Upper lobe of left lung (tissue), 6 donors: ENCODE measurements at regions not wholly inside any gene's neighbourhood (a gene's known extent, or its start where the extent isn't known, plus 50 kb on each side); places are given as distances from the start of the nearest gene placed in this dataset.
A peak's percentile ranks its signal among the peaks of the same experiment; 100 is the strongest.

Source experiments
- ATAC-seq, 2 donors: fragments of 200-7000 bp; cut with Tn5 transposase; one replicate each; pipeline ENCODE4 v1.9.1; 2022; ENCODE audit warnings: mild to moderate bottlenecking in 2 of 2, moderate library complexity in 2 of 2; ENCODE audit not compliant: low FRiP score in 2 of 2
- DNase-seq, 2 donors: peaks; one replicate each; pipeline ENCODE4 v3.0.0-alpha.2; 2019 to 2020
- H3K27ac ChIP-seq, 4 donors: fragments of 200-600 bp; sonication (generic); one replicate each; pipeline ENCODE4 v1.5.1; 2016 to 2019
- H3K27me3 ChIP-seq, 4 donors: fragments of 200-600 bp; sonication (generic); one replicate each; pipeline ENCODE4 v1.5.1; 2017 to 2019
- H3K36me3 ChIP-seq, 4 donors: fragments of 200-600 bp; sonication (generic); one replicate each; pipeline ENCODE4 v1.5.1; 2016 to 2019
- H3K4me1 ChIP-seq, 4 donors: fragments of 200-600 bp; sonication (generic); one replicate each; pipeline ENCODE4 v1.5.1; 2018 to 2019
- H3K4me3 ChIP-seq, 4 donors: fragments of 200-600 bp; sonication (generic); one replicate each; pipeline ENCODE4 v1.5.1; 2017 to 2019; ENCODE audit warnings: mild to moderate bottlenecking in 2 of 4, moderate library complexity in 1 of 4
- H3K9me3 ChIP-seq, 4 donors: fragments of 200-600 bp; sonication (generic); one replicate each; pipeline ENCODE4 v1.5.1; 2018 to 2019
- EP300 ChIP-seq, 4 donors: sonication (generic); formaldehyde crosslinking; IDR thresholded peaks; one replicate each; pipeline ENCODE4 v1.5.1; 2017; ENCODE audit warnings: antibody characterized with exemption in 4 of 4, control low read depth in 2 of 4
- POLR2A ChIP-seq, 4 donors: fragments of 450-650 bp; IDR thresholded peaks; one replicate each; pipeline ENCODE4 v1.5.1; 2016 to 2017; ENCODE audit warnings: antibody characterized with exemption in 4 of 4, mild to moderate bottlenecking in 2 of 4
- POLR2AphosphoS5 ChIP-seq, 2 donors: sonication (generic); formaldehyde crosslinking; IDR thresholded peaks; one replicate each; pipeline ENCODE4 v1.5.1; 2017; ENCODE audit warnings: antibody characterized with exemption in 2 of 2
- WGBS, 2 donors: methylation state at CpG; one replicate each; pipeline ENCODE4 v1.1.5; 2017 to 2018; 5-methylcytosine and 5-hydroxymethylcytosine counted together
- TF ChIP-seq, protein P1 (sequence below), 6 experiments: fragments of 450-650 bp in 4 of 6; fragments of 200-600 bp in 2 of 6; sonication (generic) in 2 of 6; IDR thresholded peaks; one replicate each; pipeline ENCODE4 v1.5.1; 2016 to 2019; ENCODE audit warnings: antibody characterized with exemption in 6 of 6
- donor health status: DM: no; HTN: no; CAD: no; lungs with moderate emphysema.
- donor health status: DM: no; HTN: yes; CAD: no; lungs with severe emphysema.

DNA sequence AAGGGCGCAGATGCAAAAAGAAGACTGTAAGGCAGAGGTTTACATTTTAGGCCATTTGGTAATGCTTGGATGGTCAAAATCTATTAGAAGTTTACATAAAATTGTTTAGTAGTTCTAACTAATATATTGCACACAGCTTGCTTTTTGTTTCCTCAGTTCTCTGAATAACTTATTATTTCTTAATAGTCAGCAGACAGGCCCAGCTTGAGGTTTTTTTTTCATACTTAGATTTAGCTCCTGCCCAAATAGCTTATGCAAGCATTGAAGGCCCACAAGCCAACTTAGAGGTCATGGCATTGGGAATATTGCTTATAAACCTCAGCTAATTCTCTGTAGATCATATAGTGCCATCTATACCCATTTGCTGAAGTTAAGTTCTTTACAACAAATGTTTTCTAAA, 172.5 kb downstream of the RAP2B start:
- Histone ChIP-seq H3K4me1 (no peaks in the 10 kb centered on the region), H3K9me3 (no peaks in the 10 kb centered on the region), H3K4me3 (no peak overlapping the region), H3K36me3 (no peaks in the 10 kb centered on the region), H3K27me3 (no peaks in the 10 kb centered on the region), H3K27ac (no peak overlapping the region)
- WGBS, 2 donors: 99 to 100% methylated on average over 1 of the region's 1 CpG
- DNase-seq (no peak), ATAC-seq (no peak)
- TF ChIP-seq POLR2A (IDR thresholded peaks at IDR 0.05) (no peak), POLR2AphosphoS5 (IDR thresholded peaks at IDR 0.05) (no peak), EP300 (IDR thresholded peaks at IDR 0.05) (no peak)
- TF ChIP-seq, protein P1, sequence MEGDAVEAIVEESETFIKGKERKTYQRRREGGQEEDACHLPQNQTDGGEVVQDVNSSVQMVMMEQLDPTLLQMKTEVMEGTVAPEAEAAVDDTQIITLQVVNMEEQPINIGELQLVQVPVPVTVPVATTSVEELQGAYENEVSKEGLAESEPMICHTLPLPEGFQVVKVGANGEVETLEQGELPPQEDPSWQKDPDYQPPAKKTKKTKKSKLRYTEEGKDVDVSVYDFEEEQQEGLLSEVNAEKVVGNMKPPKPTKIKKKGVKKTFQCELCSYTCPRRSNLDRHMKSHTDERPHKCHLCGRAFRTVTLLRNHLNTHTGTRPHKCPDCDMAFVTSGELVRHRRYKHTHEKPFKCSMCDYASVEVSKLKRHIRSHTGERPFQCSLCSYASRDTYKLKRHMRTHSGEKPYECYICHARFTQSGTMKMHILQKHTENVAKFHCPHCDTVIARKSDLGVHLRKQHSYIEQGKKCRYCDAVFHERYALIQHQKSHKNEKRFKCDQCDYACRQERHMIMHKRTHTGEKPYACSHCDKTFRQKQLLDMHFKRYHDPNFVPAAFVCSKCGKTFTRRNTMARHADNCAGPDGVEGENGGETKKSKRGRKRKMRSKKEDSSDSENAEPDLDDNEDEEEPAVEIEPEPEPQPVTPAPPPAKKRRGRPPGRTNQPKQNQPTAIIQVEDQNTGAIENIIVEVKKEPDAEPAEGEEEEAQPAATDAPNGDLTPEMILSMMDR (IDR thresholded peaks at IDR 0.05): no peak

DNA sequence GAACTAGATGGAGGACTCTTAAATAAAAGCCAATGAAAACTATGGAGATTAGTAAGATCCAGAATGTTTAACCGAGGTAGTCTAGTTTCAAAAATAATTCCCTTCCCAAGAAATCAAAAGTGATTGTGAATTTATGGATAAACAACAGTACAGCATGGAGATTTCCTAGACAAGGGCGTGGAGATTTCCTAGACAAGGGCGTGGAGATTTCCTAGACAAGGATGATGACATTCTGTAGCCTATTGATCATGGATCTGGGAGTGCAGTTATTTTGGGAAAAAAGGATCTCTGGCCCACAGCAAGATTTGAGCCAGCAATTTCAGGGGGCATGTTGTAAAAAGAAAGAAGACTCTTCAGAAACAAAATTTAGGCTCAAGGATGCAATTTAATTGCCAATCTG, 175.3 kb downstream of the RAP2B start:
- Histone ChIP-seq H3K9me3 (no peaks in the 10 kb centered on the region), H3K27ac (no peak overlapping the region), H3K27me3 (no peaks in the 10 kb centered on the region), H3K4me3 (no peak overlapping the region), H3K36me3 (no peaks in the 10 kb centered on the region), H3K4me1 (no peaks in the 10 kb centered on the region)
- 58 to 82% methylated on average over 3 of the region's 3 CpGs for WGBS, 2 donors
- ATAC-seq (no peak), DNase-seq (no peak)
- TF ChIP-seq POLR2AphosphoS5 (IDR thresholded peaks at IDR 0.05): no peak

DNA sequence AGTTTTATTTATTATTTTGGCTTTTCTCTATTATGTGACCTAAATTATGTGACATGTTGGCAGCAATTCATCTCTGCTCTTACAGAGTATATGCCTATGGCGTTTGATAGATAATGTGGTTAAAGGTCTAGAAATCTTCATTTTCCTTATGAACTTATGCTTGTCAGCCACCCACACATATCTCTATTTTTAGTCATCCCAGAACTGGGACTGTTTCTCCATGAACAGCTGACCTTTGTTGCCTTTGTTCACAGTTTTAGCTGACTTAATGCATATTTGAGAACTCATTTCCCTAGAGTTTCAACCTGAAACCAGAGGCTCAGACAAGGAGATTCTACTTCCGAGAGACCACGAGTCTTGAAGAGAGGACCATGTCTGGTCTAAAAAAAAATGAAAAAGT, 176.5 kb downstream of the RAP2B start:
- TF ChIP-seq POLR2A (IDR thresholded peaks at IDR 0.05): no peak
- no peak for TF ChIP-seq EP300 (IDR thresholded peaks at IDR 0.05)
- TF ChIP-seq, protein P1 (IDR thresholded peaks at IDR 0.05): no peak
- peak in 1 of 2 donors; percentile 36 for TF ChIP-seq POLR2AphosphoS5 (IDR thresholded peaks at IDR 0.05)
- Histone ChIP-seq H3K27me3 (no peaks in the 10 kb centered on the region), H3K9me3 (no peaks in the 10 kb centered on the region), H3K4me3 (no peak overlapping the region), H3K36me3 (no peaks in the 10 kb centered on the region), H3K4me1 (peaks cover 0 to 8% (median 0%) of the 10 kb centered on the region in 4 donors), H3K27ac (peak overlapping the region in 1 of 4 donors; percentile 44)
- 62 to 75% methylated on average over 3 of the region's 3 CpGs for WGBS, 2 donors
- DNase-seq (no peak), ATAC-seq (peak in 1 of 2 donors; percentile 60)

DNA sequence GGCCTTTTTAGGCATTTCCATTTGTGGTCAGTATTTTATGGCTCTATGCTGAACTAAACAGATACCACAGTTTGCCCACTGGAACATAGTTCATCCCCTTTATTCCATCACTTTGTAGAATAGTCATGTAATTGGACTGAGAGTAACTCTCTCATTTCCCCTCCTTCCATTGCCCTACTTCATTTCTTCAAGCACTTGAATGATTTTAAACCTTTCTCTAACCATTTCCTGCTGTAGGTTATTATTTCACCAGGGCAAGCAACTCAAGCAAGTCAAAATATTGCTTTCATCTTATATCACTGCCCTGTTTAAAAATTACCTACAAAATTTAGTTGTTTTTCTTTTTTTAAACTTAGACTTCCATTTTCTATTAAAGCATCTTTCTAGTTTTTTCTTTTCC, 177.0 kb downstream of the RAP2B start:
- TF ChIP-seq, protein P1 (IDR thresholded peaks at IDR 0.05): no peak
- TF ChIP-seq POLR2A (IDR thresholded peaks at IDR 0.05) (no peak), EP300 (IDR thresholded peaks at IDR 0.05) (no peak), POLR2AphosphoS5 (IDR thresholded peaks at IDR 0.05) (no peak)
- Histone ChIP-seq H3K4me3 (no peak overlapping the region), H3K27ac (no peak overlapping the region), H3K9me3 (no peaks in the 10 kb centered on the region), H3K36me3 (no peaks in the 10 kb centered on the region), H3K27me3 (no peaks in the 10 kb centered on the region), H3K4me1 (peaks cover 0 to 8% (median 0%) of the 10 kb centered on the region in 4 donors)
- ATAC-seq: no peak
- no peak for DNase-seq

DNA sequence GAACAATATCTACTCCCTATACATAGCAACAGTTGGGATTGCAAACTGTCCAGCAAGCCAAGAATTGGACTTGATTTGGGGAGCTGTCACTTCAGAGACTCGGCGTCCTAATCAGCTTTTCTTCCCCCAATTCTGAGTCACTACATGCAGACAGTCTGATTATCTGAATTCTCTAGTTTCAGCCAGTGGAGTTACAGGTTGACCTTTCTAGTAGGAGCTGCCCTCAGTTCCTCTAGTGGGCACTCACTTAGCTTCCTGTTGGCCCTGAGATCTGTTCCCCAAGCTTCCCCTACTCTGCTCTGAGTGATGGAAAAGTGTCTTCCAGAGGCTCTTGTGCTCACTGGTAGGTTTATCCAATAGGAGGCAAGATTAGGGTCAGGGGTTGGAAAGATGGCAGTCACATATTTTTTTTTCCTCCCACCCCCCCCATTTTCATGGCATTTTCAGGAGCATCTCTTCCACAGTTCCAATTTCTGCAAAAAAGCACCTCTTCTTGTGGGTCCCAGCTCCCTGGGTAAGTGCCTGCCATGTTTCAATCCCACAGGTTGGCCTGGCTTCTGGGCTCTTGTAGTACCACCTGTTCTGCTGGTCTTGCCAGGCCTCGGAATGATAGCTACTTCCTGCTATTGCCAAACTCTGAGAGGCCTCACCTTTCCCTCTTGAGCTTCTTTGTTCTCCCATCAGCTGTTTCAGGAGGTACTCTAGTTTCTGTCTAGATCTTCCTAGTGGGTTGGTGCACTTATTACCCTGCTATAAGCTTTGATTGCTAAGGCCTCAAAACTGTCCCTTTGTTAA, 182.2 kb downstream of the RAP2B start:
- peak in 1 of 4 donors; percentile 21 for TF ChIP-seq EP300 (IDR thresholded peaks at IDR 0.05)
- no peak for TF ChIP-seq POLR2A (IDR thresholded peaks at IDR 0.05)
- TF ChIP-seq, protein P1 (IDR thresholded peaks at IDR 0.05): no peak
- TF ChIP-seq POLR2AphosphoS5 (IDR thresholded peaks at IDR 0.05): no peak
- H3K36me3 ChIP-seq: no peaks in the 10 kb centered on the region
- DNase-seq (peak in 1 of 2 donors; percentile 63), ATAC-seq (no peak)
- H3K27ac ChIP-seq: no peak overlapping the region
- no peaks in the 10 kb centered on the region for H3K9me3 ChIP-seq
- WGBS, 2 donors: 74 to 76% methylated on average over 3 of the region's 3 CpGs
- no peak overlapping the region for H3K4me3 ChIP-seq
- H3K4me1 ChIP-seq: peaks cover 0 to 8% (median 0%) of the 10 kb centered on the region in 4 donors
- H3K27me3 ChIP-seq: no peaks in the 10 kb centered on the region
